HG02884 (cell line): ENCODE measurements at regions not wholly inside any gene's neighbourhood (a gene's known extent, or its start where the extent isn't known, plus 50 kb on each side); places are given as distances from the start of the nearest gene placed in this dataset.
"Not testable (repeated sequence)": the region's sequence is repeated elsewhere in the genome, so short reads cannot be mapped to it uniquely, and the experiment has no call there.

ENCODE experiments used
- ATAC-seq: cut with Tn5 transposase; IDR thresholded peaks from one replicate; pipeline ENCODE4 v1.9.1; 2021; ENCODE audit warnings: mild to moderate bottlenecking, moderate library complexity; ENCODE audit not compliant: unreplicated experiment

DNA sequence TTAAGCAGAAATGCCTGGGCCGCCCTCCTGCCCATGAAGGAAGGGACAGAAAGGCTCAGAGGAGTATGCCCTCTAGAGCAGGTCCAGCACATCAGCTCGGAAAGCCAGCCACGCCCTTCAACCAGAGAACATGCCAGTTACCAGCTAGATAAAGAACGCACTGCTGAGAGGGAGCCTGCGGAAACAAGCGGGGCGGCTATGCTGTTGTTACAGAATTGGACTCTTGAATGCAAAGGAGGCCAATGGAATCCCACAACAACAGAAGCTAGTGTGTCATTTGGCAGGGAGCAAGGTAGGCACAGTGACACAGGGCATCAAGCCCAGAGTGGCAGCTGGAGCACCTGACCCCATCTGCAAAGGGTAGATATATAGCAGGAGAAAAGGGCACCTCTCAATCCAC, 242.9 kb upstream of the ID2 start:
- ATAC-seq: no peak

DNA sequence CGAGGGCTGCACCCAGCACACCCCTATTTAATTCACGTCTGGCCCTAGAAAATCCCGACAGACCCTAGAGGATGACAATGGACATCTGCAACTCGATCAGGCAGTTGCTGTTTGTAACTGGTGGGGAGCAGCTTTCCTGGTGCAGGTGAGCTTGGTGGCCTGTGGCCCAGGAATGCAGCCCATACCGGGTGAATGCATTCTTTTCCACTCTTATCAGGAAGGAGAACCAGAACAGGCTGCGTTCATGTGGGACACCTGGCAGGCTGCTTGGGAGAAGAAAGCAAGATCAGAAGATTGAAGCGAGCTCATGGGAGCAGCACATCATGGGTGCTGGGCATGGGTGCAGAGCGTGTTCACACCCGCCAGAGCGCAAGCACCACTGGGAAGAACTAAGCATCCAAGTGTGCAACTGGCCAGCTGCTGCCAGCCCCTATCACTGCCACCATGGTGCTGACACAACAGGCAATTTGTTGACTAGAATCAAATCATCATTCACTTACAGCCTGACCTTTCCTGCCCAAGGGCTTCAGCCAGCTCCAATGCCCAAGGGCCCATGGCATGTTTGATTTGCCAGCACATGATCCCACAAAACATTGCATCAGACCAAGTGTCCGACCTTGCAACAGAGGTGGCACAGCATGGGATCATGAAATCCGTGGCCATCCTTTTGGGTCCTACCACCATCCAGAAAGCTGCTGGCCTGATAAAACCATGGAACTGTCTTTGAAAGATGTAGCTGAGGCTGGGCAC, 241.7 kb upstream of the ID2 start:
- ATAC-seq: no peak

DNA sequence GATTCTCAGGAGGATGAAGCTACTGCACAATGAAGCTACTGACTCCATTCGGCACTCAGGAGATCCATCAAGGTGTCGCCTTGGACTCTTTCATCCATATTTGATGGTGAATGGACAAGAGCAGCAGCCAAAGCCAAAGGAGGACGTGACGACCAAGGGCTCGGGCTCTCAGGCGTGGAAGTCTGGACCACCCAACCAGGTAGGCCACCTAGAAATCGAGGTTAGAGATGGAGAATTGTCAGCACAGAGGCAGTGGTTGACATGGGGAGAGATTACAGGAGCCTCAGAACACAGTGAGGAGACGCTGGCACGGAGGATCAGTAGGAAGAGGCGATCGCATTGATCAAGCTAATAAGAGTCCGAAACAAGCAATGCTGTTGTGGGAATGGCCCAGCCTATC, 240.5 kb upstream of the ID2 start:
- ATAC-seq: no peak

DNA sequence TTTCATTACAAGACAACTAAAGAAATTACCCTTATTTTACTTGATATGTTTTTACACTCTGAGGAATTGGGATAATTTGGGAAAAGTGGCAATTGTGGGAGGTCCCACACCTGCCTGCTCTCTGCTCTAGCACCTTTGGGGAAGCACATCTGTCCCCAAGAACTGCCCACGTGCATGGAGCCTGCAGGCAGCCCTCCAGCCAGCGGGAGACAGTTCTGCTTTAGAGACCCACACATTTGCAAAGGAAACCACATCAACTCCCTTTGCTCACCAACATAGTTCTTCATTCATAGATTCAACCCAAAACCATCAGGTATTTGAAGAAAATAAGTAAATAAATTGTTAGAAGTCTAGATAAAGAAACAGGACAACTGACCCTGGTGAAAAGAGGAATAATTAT, 239.9 kb upstream of the ID2 start:
- ATAC-seq: no peak

DNA sequence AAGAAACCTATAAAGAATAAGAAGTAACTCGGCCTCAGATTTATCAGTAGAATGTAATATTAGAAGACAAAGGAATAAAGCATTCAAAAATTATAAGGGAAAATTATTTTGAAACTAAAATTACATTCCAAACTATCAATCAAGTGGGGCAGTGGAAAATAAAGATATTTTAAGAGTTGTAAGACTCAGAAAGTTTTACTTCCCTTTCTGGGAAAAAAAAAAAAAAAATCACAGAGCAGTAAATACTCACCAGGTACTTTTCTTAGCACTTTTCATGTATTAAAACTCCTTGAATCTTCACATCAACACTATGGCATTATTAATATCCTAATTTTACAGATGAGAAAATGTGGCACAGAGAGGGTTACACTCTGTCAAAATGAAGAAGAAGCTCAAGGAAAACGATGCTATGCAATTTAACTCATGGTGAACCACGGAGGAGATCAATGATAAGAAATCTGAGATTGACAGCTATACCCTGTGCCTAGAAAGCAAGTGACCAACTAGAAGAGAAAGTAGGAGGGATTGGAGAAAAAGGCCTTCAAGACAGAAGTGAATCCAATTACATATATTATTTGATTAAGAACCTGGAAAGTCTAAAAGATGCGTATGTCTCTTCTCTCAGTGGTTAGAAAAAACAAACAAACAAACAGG, 238.9 kb upstream of the ID2 start:
- ATAC-seq: no peak

DNA sequence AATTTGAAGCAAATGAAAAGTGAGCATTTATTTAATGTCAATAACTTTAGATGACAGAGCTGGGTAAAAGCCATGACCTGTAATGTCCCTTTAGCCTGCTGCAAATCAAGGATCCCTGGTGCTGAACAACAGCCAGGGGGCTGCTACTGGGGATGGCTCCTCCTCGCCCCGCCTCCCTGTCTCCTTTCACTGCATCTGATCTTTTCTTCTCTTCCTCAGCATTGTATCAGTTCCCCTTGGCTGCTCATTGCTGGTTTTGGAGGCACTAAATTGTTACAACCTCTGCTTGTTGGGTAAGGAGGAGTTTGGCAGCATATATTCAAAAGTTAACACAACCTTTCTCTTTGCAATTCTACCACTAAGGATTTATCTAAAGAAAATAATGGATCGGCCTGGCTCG, 236.3 kb upstream of the ID2 start:
- no peak for ATAC-seq

DNA sequence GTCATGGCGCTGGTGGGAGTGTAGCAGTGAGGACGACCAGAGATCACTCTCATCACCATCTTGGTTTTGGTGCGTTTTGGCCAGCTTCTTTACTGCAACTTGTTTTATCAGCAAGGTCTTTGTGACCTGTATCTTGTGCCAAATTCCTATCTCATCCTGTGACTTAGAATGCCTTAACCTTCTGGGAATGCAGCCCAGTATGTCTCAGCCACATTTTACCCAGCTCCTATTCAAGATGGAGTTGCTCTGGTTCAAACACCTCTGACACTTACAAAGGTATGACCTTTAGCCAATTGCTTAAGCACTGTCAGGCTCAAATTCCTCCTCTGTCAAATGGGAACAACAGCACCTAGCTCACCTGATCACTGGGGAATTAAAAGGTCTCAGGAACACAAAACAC, 235.1 kb upstream of the ID2 start:
- ATAC-seq: not testable (repeated sequence)

DNA sequence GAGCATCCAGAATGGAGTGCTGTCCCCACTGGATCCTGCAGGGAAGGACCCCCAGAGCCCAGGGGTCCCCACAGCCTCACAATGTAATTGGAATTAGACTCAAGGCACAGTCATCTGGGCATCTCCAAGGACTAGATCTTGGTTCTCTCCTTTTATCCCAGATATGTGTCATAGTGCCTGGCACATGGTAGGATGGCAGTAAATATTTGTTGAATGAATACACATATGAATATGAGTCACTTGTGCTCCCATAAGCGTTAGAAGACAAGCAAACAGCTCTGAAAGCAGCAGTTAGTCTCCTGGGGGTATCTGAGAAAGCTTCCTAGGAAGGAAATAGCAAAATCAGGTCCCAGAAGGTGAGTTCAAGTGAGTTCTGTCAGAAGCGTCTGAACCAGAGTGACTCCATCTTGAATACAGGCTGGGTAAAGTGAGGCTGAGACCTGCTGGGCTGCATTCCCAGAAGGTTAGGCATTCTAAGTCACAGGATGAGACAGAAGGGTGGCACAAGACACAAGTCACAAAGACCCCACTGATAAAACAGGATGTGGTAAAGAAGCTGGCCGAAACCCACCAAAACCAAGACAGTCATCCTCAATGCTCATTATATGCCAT, 234.1 kb upstream of the ID2 start:
- no peak for ATAC-seq

DNA sequence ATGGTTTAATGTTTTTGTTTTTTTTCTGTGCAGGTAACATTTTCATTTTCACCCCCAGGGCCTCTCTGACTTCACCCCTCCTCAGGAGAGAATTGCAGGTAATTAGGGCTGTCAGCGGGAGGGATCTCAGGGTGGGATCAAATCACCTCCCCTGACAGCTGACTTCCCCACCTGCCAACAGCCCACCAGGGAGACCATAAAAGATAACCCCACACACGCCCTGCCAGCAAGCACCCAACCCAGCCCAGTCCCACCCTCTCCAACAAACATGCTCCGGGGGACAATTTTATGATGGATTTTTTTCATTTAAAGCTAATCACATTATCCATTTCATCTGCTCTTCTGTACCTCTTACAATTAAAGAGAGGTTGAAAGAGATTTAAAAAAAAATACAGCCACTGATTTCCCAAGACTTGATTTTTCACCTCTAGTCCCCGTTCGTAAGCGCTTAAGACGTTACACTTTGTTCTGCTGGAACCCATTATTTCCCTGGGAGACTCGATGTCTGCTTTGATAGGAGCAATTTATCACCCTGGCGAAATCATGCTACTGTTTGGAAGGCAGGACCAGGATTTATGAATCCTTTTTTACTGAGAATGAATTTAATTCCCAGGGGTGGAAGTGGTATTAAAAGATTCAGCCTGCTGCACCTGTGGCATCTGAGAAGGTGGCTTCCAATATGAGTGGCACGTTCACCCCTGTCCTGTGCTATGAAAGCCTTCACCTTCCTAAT, 232.9 kb upstream of the ID2 start:
- ATAC-seq: no peak

DNA sequence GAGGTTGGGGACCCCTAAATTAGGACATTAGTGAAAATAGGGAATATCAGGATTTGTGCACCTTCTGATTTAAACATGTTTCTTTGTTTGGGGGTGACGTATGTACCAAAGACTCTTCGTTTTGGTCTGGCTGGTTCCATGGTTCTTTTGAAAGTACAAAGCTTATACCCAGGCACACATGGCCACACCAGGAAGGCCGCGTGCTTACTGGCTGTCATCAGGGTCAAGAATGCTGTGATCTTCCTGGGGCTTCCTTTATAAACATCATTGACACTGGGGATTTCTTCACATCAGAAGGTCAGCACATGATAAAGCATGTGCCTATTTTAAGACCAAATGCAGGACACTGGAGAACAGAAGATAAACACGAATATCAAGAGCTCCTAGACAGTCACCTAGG, 230.6 kb upstream of the ID2 start:
- ATAC-seq: no peak

DNA sequence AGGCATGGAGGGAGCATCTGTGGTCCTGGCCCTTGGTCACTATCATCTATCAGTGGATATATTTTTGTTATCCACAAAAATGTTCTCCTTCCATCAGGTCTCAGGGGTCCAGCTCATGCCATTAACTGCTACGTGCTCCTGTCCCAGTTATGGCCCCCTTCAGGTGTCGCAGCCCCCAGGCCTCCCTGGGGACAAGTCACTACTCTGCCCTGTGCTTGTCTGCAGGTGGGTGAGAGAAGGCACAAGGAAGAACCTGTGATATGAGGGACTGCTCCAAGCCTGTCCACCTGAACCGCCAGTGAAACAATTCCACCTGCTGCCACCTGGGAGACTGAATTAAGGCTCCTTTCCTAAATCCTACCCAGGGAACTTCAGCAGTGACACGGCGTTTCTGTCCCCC, 229.6 kb upstream of the ID2 start:
- no peak for ATAC-seq

DNA sequence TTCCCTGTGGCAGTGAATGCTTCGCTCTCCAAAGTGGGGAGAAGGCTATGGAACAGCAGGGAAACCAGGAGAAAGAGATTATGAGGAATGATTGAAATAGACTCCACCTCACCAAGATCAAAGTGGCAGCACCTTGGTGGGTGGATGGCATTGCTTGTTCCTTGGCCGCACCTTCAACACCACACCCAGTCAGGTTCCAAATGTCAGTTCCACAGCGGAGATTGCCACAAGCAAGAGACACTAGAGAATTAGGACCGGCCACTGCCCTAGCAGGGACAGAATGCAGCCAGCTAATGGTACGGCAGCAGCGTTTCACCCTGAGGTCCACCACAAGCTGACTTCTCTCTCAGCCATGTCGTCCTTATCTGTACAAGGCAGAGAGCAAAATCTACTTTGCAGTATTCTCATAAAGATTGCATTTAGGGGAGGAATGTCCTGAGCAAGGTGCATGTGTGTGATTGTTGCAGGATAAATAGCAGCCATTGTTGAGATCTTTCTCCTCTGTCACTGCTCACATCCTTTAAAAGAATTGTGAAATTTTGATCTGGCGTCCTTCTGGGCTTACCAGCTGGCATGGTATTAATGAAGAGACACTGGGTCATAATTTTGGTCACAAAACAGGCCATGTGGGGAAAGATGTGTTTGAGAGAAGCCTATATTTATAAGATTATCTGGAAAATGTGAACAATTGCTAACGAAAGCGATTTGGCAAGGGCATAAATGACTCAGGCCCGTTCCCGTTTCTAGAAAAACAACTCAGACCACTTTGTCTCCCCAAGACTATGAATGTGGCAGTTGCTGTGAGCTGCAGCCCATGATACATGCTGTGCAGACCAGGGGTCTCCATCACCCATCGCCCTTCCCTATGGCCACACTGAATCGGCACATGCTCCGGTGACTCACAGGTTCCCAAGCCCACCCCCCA, 228.6 kb upstream of the ID2 start:
- ATAC-seq: no peak

DNA sequence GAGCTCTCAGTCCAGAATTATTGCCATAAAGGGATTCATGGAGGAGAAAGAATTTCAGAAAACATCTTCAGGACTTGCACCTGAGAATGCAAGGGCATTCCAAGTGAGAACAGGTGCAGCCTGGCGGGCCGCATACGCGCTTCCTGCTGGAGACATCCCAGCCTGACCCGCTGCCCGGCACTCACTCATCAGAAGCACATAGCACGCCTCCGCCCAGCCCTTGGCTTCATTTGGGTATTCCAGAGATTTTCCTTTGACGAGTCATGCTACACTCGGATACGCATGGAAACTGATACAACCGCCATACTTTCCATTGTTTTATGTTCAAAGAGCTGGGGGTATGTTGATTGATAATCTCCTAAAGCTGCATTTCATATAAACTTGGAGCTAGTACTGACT, 228.0 kb upstream of the ID2 start:
- no peak for ATAC-seq

DNA sequence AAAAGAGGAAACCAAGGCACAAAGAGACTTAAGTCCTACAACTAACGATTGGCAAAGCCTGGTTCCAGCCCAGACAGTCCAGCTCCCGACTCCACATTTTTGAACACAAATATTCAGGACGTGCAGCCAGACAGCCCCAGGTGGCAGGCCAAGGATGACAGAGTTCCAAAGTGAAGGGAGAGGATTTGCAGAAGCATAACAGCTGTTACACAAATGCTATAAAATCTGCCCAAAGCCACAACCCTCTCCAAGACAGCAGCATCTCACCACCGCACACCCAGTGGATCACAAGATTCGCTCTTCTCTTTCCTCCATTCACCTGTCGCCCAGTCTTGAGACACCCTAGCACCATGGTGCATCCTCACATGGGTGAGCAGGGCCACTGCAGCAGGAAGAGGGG, 227.1 kb upstream of the ID2 start:
- no peak for ATAC-seq

DNA sequence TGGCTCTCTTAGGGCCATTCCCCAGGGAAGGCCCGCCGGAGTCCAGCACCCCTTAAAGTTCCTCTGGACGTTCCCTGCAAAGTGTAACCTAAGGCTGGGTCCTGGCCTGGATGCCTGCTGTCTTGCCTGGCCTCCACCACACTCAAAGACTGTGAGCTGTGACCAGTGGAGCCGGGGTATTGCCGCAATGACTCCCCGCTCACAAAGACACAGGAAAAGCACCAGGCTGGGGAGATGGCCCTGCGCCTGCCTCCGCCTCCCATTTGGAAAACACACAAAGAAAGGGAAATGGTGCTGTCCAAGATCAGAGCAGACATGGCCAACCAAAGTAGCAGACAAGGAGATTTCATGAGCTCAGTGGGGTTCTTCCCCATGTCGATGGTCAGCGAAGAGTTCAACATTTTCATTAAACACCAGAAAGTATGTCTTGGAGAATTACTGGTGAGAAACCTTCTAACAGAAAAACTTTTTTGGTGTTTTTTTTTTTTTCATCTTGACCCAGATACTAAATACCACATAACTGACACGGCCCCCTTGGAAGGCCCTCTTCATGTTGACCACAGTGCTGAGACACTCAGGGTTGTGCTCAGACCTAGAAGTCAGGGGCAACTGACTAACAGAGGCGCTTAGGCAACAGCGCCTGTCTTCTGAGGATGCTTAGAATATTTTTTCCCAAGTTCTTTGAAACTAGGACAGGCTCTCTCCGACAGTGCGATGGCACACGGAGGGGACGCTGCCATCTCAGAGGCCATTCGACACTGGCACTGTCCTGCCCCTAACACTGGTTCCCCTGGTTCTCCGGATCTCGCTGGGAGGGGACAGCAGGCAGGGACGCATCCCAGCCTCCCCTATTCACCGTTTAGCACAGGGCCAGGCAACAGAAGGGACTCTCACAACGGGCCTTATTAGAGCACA, 226.4 kb upstream of the ID2 start:
- no peak for ATAC-seq

DNA sequence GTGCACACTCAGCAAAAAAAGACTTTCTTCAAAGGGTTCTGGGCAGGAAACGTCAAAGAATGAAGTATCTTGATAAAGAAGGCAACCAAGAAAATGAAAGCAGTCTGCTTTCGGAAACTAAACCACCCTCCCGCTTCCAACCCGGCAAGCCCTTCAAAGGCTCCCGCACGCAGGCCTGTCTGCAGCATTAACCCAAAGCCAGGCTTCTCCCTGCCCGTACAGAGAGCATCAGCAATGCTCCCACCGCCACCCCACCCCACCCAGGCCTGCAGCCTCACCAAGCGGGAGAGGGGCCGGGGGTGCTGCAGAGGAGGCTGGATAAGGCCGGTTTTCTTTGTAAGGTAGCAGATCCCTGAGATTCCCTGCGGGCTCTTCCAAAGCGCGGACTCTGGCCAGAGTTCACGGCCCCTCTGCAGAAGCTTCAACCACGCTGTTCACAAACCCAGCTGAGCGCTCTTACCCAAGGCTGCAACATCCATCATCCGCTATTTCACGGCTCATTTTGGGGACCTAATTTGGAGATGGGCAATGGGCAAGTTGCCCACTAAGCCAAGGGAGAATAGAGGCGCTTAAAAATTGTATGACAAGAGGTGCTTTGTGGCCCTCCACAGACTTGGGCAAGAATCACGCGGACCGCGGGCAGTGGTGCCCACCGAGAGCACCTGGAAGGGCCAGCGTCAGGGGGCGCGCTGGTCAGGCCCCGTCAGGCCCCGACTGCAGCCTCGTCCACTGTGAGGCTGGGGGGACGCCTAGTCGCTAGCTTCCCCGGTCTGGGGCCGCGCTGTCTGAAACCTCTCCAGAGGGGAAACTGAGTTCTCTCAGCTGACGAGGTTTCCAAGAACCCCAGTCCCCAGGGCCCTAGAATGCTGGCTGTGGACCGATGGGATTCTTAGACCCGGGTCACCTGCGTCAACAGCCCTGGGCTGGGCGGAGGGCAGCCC, 225.4 kb upstream of the ID2 start:
- no peak for ATAC-seq

DNA sequence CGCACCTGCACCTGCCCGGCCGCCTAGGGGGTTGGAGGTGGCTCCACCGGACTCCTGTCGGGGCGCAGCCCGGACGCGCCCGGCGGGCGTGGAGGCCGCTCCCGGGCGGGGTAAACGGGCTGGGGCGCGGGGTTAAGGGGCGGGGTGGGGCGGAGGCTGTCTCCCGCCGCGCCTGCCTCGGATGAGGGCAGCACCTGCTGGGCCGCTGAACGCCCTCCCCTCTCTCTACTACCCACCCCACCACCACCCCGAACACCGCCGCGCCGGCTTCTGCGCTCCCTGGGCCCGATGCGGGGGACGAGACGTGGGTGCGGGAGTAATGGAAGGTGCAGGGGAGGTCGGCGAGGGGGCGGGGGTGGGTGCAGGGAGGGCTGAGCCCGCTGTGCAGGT, 224.8 kb upstream of the ID2 start:
- ATAC-seq: no peak

DNA sequence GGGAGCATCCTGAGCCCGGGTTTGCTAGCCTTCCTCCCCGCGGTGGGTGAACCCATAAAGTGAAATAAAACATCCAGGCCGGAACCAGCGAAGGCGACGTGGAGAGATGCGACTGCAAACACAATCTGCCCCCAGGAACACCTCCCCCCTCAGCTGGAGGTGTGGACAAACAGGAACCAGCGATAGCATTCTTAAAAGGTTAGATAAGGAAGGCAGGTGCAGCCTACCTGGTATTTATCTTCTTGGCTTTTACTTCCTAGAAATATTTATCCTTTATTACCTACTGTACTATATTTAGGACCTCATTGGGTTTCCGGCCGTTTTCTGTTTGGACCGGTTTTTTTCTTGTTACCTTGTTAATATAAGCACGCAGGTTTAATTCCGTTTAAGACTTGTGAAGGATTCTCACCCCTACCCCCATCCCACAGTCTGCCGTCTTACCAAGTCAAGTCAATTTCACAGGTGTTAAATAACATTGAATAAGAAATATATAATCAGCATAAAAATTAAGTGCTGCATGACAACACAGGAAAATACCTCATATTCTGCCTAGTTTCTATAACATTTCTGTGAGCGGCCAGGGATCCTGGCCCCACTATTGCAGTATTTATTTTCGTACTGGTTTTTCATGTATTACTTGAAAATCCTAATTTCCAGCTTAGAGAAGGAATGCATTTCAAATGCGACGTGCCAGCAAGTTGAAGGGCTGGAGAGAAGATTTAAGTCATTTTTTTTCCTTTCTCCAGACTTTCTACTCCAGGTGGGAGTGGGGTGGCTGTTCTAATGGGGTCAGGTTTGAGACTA, 224.0 kb upstream of the ID2 start:
- no peak for ATAC-seq
